ENCODE measurements at regions not wholly inside any gene's neighbourhood (a gene's known extent, or its start where the extent isn't known, plus 50 kb on each side); places are given as distances from the start of the nearest gene placed in this dataset.

- no peak for TF ChIP-seq CTCF (IDR thresholded peaks at IDR 0.05)
- TF ChIP-seq POLR2AphosphoS5 (IDR thresholded peaks at IDR 0.05; ENCODE audit: insufficient read depth in 1 of 2, low read depth in 1 of 2) = no peak
Measured at GRCh38 chr4:137025484-137026059, 506.7 kb downstream of the PCDH18 start.

All from vagina (tissue), 2 donors.